Adrenal gland (tissue), 9 donors: ENCODE measurements at regions not wholly inside any gene's neighbourhood (a gene's known extent, or its start where the extent isn't known, plus 50 kb on each side); places are given as distances from the start of the nearest gene placed in this dataset.

Experiments
- DNase-seq, 7 donors: peaks; one replicate each; pipeline ENCODE4 v3.0.0-alpha.2; 2019 to 2020
- H3K27ac ChIP-seq, 5 donors: fragments of 200-600 bp; sonication (generic) in 4 of 5; 1 replicate in 3 of 5; 2 replicates in 2 of 5; pipeline versions ENCODE4 v1.5.1 to v1.8.0; 2016 to 2020; ENCODE audit warnings: mild to moderate bottlenecking in 1 of 5
- H3K27me3 ChIP-seq: fragments of 200-600 bp; 2 replicates; pipeline ENCODE4 v1.8.0; 2021
- H3K36me3 ChIP-seq, 2 donors: fragments of 200-600 bp; replicated peaks in 1 of 2; 1 replicate in 1 of 2; 2 replicates in 1 of 2; pipeline versions ENCODE4 v1.5.1 to v1.8.0; 2018 to 2022
- H3K4me1 ChIP-seq, 2 donors: fragments of 200-600 bp; replicated peaks in 1 of 2; 1 replicate in 1 of 2; 2 replicates in 1 of 2; pipeline versions ENCODE4 v1.5.1 to v1.8.0; 2018 to 2021
- H3K4me3 ChIP-seq, 4 donors: fragments of 200-600 bp; sonication (generic) in 3 of 4; one replicate each; pipeline ENCODE4 v1.5.1; 2016 to 2018
- H3K9me3 ChIP-seq, 3 donors: fragments of 200-600 bp; sonication (generic) in 1 of 3; replicated peaks in 1 of 3; 1 replicate in 2 of 3; 2 replicates in 1 of 3; pipeline versions ENCODE4 v1.5.1 to v1.8.0; 2016 to 2021
- POLR2A ChIP-seq, 2 donors: fragments of 450-650 bp; IDR thresholded peaks; one replicate each; pipeline ENCODE4 v1.6.1; 2017; ENCODE audit warnings: antibody characterized with exemption in 2 of 2, mild to moderate bottlenecking in 2 of 2, moderate library complexity in 1 of 2
- WGBS, 4 donors: extraction: QIAGEN DNeasy Blood & Tissue Kit in 2 of 4; methylation state at CpG; one replicate each; pipeline versions ENCODE4 v1.1.5 to v1.1.7; 2013 to 2017; 5-methylcytosine and 5-hydroxymethylcytosine counted together
- intact Hi-C, 2 donors: fragments of 100-400 bp; cut with DNase I; formaldehyde crosslinking; loops; one replicate each; pipeline versions ENCODE4 v1.14.1 to v1.15.0; 2022 to 2023
- TF ChIP-seq, protein P1 (sequence below), 6 experiments: fragments of 450-650 bp in 4 of 6; fragments of 200-600 bp in 2 of 6; sonication (generic) in 1 of 6; IDR thresholded peaks; 1 replicate in 5 of 6; 2 replicates in 1 of 6; pipeline versions ENCODE4 v1.5.1 to v1.8.0; 2016 to 2021; ENCODE audit warnings: antibody characterized with exemption in 6 of 6, mild to moderate bottlenecking in 2 of 6, moderate library complexity in 1 of 6
- donor health status: healthy with polysubstance abuse.
- donor health status: Bipolar disorder and iron deficiency.
- donor health status: DM: yes; HTN: yes; CAD: no.
- donor health status: DM: no; HTN: no; CAD: no.
- donor health status: DM: no; HTN: no; CAD: no.

DNA sequence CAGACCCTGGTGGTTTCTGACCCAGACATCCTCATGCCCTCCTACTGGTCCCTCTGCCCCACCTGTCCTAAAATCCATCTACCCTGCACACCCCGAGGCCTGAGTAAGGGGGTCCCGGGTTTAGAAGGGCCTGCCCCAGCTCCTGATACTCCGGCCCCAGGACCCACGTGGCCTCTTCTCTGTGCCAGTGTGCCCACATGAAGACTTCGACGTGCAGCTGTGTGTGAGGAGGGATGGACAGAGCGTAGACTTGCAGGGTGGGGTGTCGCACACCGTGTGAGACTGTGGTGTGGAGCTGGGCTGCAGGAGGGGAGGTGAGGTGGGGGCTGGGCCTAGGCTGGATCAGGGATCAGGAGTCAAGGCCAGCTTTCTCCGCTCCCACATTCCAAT is 461.1 kb downstream of the PTPRU start:
- 74 to 82% (median 76%) methylated on average over 9 to 10 of the region's 10 CpGs for WGBS, 4 donors
- intact Hi-C loops = no loop called here
- Histone ChIP-seq H3K4me1 (no peaks in the 10 kb centered on the region), H3K27me3 (no peaks in the 10 kb centered on the region), H3K36me3 (no peaks in the 10 kb centered on the region), H3K4me3 (no peak overlapping the region), H3K9me3 (no peaks in the 10 kb centered on the region), H3K27ac (no peak overlapping the region)
- TF ChIP-seq POLR2A (IDR thresholded peaks at IDR 0.05) = no peak
- TF ChIP-seq, protein P1, sequence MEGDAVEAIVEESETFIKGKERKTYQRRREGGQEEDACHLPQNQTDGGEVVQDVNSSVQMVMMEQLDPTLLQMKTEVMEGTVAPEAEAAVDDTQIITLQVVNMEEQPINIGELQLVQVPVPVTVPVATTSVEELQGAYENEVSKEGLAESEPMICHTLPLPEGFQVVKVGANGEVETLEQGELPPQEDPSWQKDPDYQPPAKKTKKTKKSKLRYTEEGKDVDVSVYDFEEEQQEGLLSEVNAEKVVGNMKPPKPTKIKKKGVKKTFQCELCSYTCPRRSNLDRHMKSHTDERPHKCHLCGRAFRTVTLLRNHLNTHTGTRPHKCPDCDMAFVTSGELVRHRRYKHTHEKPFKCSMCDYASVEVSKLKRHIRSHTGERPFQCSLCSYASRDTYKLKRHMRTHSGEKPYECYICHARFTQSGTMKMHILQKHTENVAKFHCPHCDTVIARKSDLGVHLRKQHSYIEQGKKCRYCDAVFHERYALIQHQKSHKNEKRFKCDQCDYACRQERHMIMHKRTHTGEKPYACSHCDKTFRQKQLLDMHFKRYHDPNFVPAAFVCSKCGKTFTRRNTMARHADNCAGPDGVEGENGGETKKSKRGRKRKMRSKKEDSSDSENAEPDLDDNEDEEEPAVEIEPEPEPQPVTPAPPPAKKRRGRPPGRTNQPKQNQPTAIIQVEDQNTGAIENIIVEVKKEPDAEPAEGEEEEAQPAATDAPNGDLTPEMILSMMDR (IDR thresholded peaks at IDR 0.05) = no peak
- DNase-seq = no peak

DNA sequence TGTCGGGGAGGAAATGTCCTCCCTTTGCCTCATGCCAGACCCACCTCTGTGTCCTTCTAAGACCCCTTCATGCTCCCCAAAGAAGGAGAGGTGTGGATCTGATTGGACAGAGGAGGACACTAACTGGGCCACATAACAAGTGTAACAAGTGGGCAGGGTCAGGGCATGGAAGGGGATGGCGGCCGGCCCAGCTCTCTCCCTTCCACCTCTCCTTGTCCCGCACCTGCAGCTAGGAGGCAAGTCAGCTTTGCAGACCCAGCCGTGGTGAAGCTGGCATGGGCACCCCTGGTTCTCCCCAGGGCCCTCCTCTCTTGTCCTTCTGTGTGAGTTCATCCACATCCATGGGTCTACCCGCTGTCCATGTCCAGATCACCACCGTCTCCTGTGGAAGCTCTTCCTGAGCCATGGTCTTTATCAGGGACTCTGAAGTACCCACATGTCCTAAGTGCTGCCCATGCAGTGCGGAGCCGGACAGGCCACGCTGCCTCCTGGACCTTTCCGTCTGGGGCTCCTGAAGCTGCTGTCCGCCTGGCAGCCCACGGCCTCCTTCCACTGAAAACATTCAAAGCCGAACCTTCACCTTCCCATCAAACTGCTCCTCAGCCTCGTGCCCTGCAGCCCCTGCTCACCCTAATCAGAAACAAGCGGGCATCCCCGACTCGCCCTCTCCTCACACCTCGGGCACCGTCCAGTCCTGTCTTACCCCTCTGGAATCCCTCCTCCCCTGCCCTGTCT is 460.5 kb downstream of the PTPRU start:
- no peak for DNase-seq
- TF ChIP-seq, protein P1 (IDR thresholded peaks at IDR 0.05) = no peak
- TF ChIP-seq POLR2A (IDR thresholded peaks at IDR 0.05) = no peak
- no peak overlapping the region for H3K4me3 ChIP-seq
- no peaks in the 10 kb centered on the region for H3K4me1 ChIP-seq
- no peaks in the 10 kb centered on the region for H3K9me3 ChIP-seq
- no peaks in the 10 kb centered on the region for H3K27me3 ChIP-seq
- intact Hi-C loops = no loop called here
- no peak overlapping the region for H3K27ac ChIP-seq
- no peaks in the 10 kb centered on the region for H3K36me3 ChIP-seq
- WGBS, 4 donors = 70 to 82% (median 79%) methylated on average over 18 to 20 of the region's 20 CpGs

- H3K27me3 ChIP-seq = no peaks in the 10 kb centered on the region
Observed at GRCh38 chr1:29695803-29696202, 459.5 kb downstream of the PTPRU start.

GRCh38 chr1:29695036-29695435 is 458.7 kb downstream of the PTPRU start:
- no peaks in the 10 kb centered on the region for H3K27me3 ChIP-seq
- DNase-seq = no peak
- no peak for TF ChIP-seq POLR2A (IDR thresholded peaks at IDR 0.05)
- TF ChIP-seq, protein P1 (IDR thresholded peaks at IDR 0.05) = no peak
- no peak overlapping the region for H3K4me3 ChIP-seq
- no peaks in the 10 kb centered on the region for H3K4me1 ChIP-seq
- H3K27ac ChIP-seq = no peak overlapping the region
- no peaks in the 10 kb centered on the region for H3K9me3 ChIP-seq
- intact Hi-C loops = no loop called here
- no peaks in the 10 kb centered on the region for H3K36me3 ChIP-seq
- WGBS, 4 donors = 63 to 76% (median 70%) methylated on average over 3 of the region's 3 CpGs

More at GRCh38 chr1:29695803-29696202, 459.5 kb downstream of the PTPRU start:
- no peaks in the 10 kb centered on the region for H3K36me3 ChIP-seq
- 67 to 78% (median 69%) methylated on average over 5 of the region's 5 CpGs for WGBS, 4 donors
- H3K4me3 ChIP-seq = no peak overlapping the region
- TF ChIP-seq, protein P1 (IDR thresholded peaks at IDR 0.05) = no peak
- TF ChIP-seq POLR2A (IDR thresholded peaks at IDR 0.05) = no peak
- no peak overlapping the region for H3K27ac ChIP-seq
- H3K4me1 ChIP-seq = no peaks in the 10 kb centered on the region
- H3K9me3 ChIP-seq = no peaks in the 10 kb centered on the region
- intact Hi-C loops = no loop called here
- no peak for DNase-seq
